Liver (tissue), 8 donors: ENCODE measurements at regions not wholly inside any gene's neighbourhood (a gene's known extent, or its start where the extent isn't known, plus 50 kb on each side); places are given as distances from the start of the nearest gene placed in this dataset.

Experiments
- DNase-seq: peaks from one replicate; pipeline ENCODE4 v3.0.0-alpha.2; 2017; ENCODE audit warnings: low spot score
- H3K27ac ChIP-seq, 2 donors: one replicate each; pipeline ENCODE4 v1.7.0; 2013; ENCODE audit warnings: inconsistent platforms in 2 of 2, low read length in 2 of 2, control low read depth in 1 of 2, low read depth in 1 of 2, mild to moderate bottlenecking in 1 of 2
- H3K27me3 ChIP-seq, 4 donors: one replicate each; pipeline versions ENCODE4 v1.6.1 to v1.7.0; 2013; ENCODE audit warnings: low read length in 3 of 4, inconsistent platforms in 1 of 4, mild to moderate bottlenecking in 1 of 4, moderate library complexity in 1 of 4; ENCODE audit not compliant: control insufficient read depth in 4 of 4, insufficient read depth in 4 of 4
- H3K36me3 ChIP-seq, 4 donors: one replicate each; pipeline versions ENCODE4 v1.6.1 to v1.7.0; 2013; ENCODE audit warnings: low read length in 3 of 4, mild to moderate bottlenecking in 3 of 4, low read depth in 1 of 4, moderate library complexity in 1 of 4; ENCODE audit not compliant: control insufficient read depth in 4 of 4, insufficient read depth in 3 of 4
- H3K4me1 ChIP-seq, 4 donors: one replicate each; pipeline versions ENCODE4 v1.6.1 to v1.7.0; 2013; ENCODE audit warnings: low read length in 3 of 4, mild to moderate bottlenecking in 3 of 4, moderate library complexity in 1 of 4; ENCODE audit not compliant: control insufficient read depth in 4 of 4, insufficient read depth in 4 of 4
- H3K4me3 ChIP-seq, 3 donors: one replicate each; pipeline versions ENCODE4 v1.6.1 to v1.7.0; 2013; ENCODE audit warnings: low read length in 3 of 3, control low read depth in 1 of 3, low read depth in 1 of 3, mild to moderate bottlenecking in 1 of 3
- H3K9ac ChIP-seq, 2 donors: one replicate each; pipeline ENCODE4 v1.7.0; 2013; ENCODE audit warnings: low read length in 2 of 2, mild to moderate bottlenecking in 2 of 2, moderate library complexity in 2 of 2, control low read depth in 1 of 2, low read depth in 1 of 2
- H3K9me3 ChIP-seq, 4 donors: one replicate each; pipeline versions ENCODE4 v1.6.1 to v1.7.0; 2013; ENCODE audit warnings: low read length in 3 of 4; ENCODE audit not compliant: control insufficient read depth in 4 of 4
- EGR1 ChIP-seq, 2 donors: IDR thresholded peaks; 2 replicates each; pipeline ENCODE4 v1.6.1; 2016 to 2018; ENCODE audit warnings: antibody characterized with exemption in 2 of 2, low read depth in 2 of 2
- GABPA ChIP-seq, 2 donors: IDR thresholded peaks in 1 of 2; conservative IDR thresholded peaks in 1 of 2; 2 replicates each; pipeline ENCODE4 v1.6.1; 2016; ENCODE audit warnings: antibody characterized with exemption in 2 of 2, mild to moderate bottlenecking in 1 of 2, moderate library complexity in 1 of 2
- HNF4A ChIP-seq, 2 donors: conservative IDR thresholded peaks; 2 replicates each; pipeline ENCODE4 v1.6.1; 2016; ENCODE audit warnings: antibody characterized with exemption in 2 of 2, mild to moderate bottlenecking in 2 of 2
- HNF4G ChIP-seq: IDR thresholded peaks from 2 replicates; pipeline ENCODE4 v1.6.1; 2016; ENCODE audit warnings: antibody characterized with exemption
- JUND ChIP-seq, 2 donors: IDR thresholded peaks; 2 replicates each; pipeline ENCODE4 v1.6.1; 2016; ENCODE audit warnings: antibody characterized with exemption in 2 of 2
- RAD21 ChIP-seq, 2 donors: IDR thresholded peaks; 2 replicates each; pipeline ENCODE4 v1.6.1; 2016; ENCODE audit warnings: antibody characterized with exemption in 2 of 2, mild to moderate bottlenecking in 2 of 2
- RXRA ChIP-seq, 2 donors: IDR thresholded peaks; 2 replicates each; pipeline ENCODE4 v1.6.1; 2017 to 2018; ENCODE audit warnings: antibody characterized with exemption in 2 of 2, mild to moderate bottlenecking in 1 of 2
- TAF1 ChIP-seq: conservative IDR thresholded peaks from 2 replicates; pipeline ENCODE4 v1.6.1; 2016; ENCODE audit warnings: antibody characterized with exemption, mild to moderate bottlenecking
- YY1 ChIP-seq: IDR thresholded peaks from 2 replicates; pipeline ENCODE4 v1.6.1; 2016; ENCODE audit warnings: antibody characterized with exemption, mild to moderate bottlenecking
- WGBS: extraction: QIAGEN DNeasy Blood & Tissue Kit; methylation state at CpG from one replicate; pipeline ENCODE4 v1.1.7; 2013; 5-methylcytosine and 5-hydroxymethylcytosine counted together
- TF ChIP-seq, protein P1 (sequence below): IDR thresholded peaks from 2 replicates; pipeline ENCODE4 v1.6.1; 2016; ENCODE audit warnings: antibody characterized with exemption
- TF ChIP-seq, protein P2 (sequence below): IDR thresholded peaks from 2 replicates; pipeline ENCODE4 v1.6.1; 2016; ENCODE audit warnings: antibody characterized with exemption
- TF ChIP-seq, protein P3 (sequence below): fragments of 150-350 bp; IDR thresholded peaks from 2 replicates; pipeline ENCODE4 v1.5.1; 2017; ENCODE audit warnings: improper control_type of control experiment, low read depth, low read length; ENCODE audit not compliant: missing input control
- TF ChIP-seq, protein P4 (sequence below): IDR thresholded peaks from 2 replicates; pipeline ENCODE4 v1.6.1; 2016; ENCODE audit warnings: antibody characterized with exemption
- TF ChIP-seq, protein P5 (sequence below): IDR thresholded peaks from 2 replicates; pipeline ENCODE4 v1.6.1; 2016; ENCODE audit warnings: antibody characterized with exemption, mild to moderate bottlenecking
- donor health status: healthy.
- donor health status: healthy.
- donor health status: healthy.
- donor health status: healthy.
- donor health status: healthy.

DNA sequence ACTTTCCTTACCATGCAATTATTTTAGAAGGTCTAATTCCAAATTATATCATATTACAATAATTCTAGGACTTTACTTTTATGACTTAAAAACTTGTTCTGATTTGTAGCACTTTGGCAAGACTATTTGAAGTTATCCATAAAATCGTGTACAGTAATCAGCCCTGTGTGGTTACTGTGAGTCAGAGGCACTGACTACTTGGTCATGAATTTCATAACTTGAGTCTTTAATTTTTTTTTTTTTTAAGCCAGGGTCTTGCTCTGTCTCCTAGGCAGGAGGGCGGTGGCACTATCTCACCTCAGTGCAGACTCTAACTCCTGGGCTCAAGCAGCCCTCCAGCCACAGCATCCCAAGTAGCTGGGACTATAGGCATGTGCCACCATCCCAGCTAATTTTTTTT lies 1319.2 kb upstream of the SLC10A2 start:
- Histone ChIP-seq H3K4me3 (no peak overlapping the region), H3K9ac (no peak overlapping the region), H3K36me3 (no peaks in the 10 kb centered on the region), H3K27me3 (no peaks in the 10 kb centered on the region), H3K4me1 (no peaks in the 10 kb centered on the region), H3K9me3 (no peaks in the 10 kb centered on the region), H3K27ac (no peak overlapping the region)
- WGBS = 63% methylated on average over 2 of the region's 2 CpGs
- no peak for TF ChIP-seq GABPA (IDR thresholded peaks at IDR 0.05 in 1 of 2, conservative IDR thresholded peaks at IDR 0.05 in 1 of 2)
- TF ChIP-seq, protein P1, sequence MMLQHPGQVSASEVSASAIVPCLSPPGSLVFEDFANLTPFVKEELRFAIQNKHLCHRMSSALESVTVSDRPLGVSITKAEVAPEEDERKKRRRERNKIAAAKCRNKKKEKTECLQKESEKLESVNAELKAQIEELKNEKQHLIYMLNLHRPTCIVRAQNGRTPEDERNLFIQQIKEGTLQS = no peak
- no peak for TF ChIP-seq HNF4G
- TF ChIP-seq JUND (IDR thresholded peaks at IDR 0.05) = no peak
- no peak for TF ChIP-seq YY1
- TF ChIP-seq, protein P2, sequence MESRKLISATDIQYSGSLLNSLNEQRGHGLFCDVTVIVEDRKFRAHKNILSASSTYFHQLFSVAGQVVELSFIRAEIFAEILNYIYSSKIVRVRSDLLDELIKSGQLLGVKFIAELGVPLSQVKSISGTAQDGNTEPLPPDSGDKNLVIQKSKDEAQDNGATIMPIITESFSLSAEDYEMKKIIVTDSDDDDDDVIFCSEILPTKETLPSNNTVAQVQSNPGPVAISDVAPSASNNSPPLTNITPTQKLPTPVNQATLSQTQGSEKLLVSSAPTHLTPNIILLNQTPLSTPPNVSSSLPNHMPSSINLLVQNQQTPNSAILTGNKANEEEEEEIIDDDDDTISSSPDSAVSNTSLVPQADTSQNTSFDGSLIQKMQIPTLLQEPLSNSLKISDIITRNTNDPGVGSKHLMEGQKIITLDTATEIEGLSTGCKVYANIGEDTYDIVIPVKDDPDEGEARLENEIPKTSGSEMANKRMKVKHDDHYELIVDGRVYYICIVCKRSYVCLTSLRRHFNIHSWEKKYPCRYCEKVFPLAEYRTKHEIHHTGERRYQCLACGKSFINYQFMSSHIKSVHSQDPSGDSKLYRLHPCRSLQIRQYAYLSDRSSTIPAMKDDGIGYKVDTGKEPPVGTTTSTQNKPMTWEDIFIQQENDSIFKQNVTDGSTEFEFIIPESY = no peak
- TF ChIP-seq RAD21 (IDR thresholded peaks at IDR 0.05) = no peak
- TF ChIP-seq, protein P3, sequence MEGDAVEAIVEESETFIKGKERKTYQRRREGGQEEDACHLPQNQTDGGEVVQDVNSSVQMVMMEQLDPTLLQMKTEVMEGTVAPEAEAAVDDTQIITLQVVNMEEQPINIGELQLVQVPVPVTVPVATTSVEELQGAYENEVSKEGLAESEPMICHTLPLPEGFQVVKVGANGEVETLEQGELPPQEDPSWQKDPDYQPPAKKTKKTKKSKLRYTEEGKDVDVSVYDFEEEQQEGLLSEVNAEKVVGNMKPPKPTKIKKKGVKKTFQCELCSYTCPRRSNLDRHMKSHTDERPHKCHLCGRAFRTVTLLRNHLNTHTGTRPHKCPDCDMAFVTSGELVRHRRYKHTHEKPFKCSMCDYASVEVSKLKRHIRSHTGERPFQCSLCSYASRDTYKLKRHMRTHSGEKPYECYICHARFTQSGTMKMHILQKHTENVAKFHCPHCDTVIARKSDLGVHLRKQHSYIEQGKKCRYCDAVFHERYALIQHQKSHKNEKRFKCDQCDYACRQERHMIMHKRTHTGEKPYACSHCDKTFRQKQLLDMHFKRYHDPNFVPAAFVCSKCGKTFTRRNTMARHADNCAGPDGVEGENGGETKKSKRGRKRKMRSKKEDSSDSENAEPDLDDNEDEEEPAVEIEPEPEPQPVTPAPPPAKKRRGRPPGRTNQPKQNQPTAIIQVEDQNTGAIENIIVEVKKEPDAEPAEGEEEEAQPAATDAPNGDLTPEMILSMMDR = no peak
- TF ChIP-seq HNF4A (conservative IDR thresholded peaks at IDR 0.05) = no peak
- no peak for TF ChIP-seq RXRA (IDR thresholded peaks at IDR 0.05)
- TF ChIP-seq, protein P4, sequence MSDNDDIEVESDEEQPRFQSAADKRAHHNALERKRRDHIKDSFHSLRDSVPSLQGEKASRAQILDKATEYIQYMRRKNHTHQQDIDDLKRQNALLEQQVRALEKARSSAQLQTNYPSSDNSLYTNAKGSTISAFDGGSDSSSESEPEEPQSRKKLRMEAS = no peak
- TF ChIP-seq, protein P5, sequence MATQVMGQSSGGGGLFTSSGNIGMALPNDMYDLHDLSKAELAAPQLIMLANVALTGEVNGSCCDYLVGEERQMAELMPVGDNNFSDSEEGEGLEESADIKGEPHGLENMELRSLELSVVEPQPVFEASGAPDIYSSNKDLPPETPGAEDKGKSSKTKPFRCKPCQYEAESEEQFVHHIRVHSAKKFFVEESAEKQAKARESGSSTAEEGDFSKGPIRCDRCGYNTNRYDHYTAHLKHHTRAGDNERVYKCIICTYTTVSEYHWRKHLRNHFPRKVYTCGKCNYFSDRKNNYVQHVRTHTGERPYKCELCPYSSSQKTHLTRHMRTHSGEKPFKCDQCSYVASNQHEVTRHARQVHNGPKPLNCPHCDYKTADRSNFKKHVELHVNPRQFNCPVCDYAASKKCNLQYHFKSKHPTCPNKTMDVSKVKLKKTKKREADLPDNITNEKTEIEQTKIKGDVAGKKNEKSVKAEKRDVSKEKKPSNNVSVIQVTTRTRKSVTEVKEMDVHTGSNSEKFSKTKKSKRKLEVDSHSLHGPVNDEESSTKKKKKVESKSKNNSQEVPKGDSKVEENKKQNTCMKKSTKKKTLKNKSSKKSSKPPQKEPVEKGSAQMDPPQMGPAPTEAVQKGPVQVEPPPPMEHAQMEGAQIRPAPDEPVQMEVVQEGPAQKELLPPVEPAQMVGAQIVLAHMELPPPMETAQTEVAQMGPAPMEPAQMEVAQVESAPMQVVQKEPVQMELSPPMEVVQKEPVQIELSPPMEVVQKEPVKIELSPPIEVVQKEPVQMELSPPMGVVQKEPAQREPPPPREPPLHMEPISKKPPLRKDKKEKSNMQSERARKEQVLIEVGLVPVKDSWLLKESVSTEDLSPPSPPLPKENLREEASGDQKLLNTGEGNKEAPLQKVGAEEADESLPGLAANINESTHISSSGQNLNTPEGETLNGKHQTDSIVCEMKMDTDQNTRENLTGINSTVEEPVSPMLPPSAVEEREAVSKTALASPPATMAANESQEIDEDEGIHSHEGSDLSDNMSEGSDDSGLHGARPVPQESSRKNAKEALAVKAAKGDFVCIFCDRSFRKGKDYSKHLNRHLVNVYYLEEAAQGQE = no peak
- TF ChIP-seq TAF1 = no peak
- no peak for TF ChIP-seq EGR1 (IDR thresholded peaks at IDR 0.05; ENCODE audit: low read depth in 2 of 2)
- no peak for DNase-seq

DNA sequence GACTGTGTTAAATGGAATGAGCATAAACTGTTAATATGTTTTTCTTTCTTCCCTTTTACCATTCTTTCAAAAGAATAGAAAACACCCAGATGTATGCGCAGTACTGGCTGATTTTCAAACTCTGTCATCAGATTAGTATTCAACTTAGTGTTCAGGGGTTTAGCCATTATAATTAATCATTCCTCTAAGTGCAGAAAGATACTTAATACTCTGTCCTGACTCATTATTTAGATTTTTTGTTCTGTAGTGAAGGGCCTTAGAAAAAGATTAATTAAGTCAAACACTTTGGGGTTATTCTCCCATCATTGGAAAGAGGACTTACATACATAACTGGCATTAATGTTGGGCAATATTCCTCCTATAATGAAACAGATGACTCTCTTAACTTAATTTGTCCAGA lies 1316.7 kb upstream of the SLC10A2 start:
- H3K27ac ChIP-seq = no peak overlapping the region
- no peaks in the 10 kb centered on the region for H3K27me3 ChIP-seq
- H3K4me3 ChIP-seq = no peak overlapping the region
- H3K4me1 ChIP-seq = no peaks in the 10 kb centered on the region
- no peaks in the 10 kb centered on the region for H3K36me3 ChIP-seq
- no peaks in the 10 kb centered on the region for H3K9me3 ChIP-seq
- DNase-seq = no peak
- TF ChIP-seq JUND (IDR thresholded peaks at IDR 0.05) (no peak), TAF1 (no peak)
- H3K9ac ChIP-seq = no peak overlapping the region
- WGBS = 89% methylated on average over 1 of the region's 1 CpG
